ENCODE measurements at regions not wholly inside any gene's neighbourhood (a gene's known extent, or its start where the extent isn't known, plus 50 kb on each side); places are given as distances from the start of the nearest gene placed in this dataset.

GRCh38 chr3:150329408-150329807 lies 78.7 kb upstream of the TSC22D2 start:
- Histone ChIP-seq H3K9me3 (no peaks in the 10 kb centered on the region), H3K27me3 (no peaks in the 10 kb centered on the region), H3K4me1 (no peaks in the 10 kb centered on the region), H3K27ac (no peak overlapping the region), H3K36me3 (no peaks in the 10 kb centered on the region), H3K4me3 (no peak overlapping the region)
- no peak for DNase-seq (ENCODE audit: low spot score in 2 of 2)
- intact Hi-C loops (cut with DNase I; ENCODE audit: low total_unique reads): no loop called here
- TF ChIP-seq, protein P1, sequence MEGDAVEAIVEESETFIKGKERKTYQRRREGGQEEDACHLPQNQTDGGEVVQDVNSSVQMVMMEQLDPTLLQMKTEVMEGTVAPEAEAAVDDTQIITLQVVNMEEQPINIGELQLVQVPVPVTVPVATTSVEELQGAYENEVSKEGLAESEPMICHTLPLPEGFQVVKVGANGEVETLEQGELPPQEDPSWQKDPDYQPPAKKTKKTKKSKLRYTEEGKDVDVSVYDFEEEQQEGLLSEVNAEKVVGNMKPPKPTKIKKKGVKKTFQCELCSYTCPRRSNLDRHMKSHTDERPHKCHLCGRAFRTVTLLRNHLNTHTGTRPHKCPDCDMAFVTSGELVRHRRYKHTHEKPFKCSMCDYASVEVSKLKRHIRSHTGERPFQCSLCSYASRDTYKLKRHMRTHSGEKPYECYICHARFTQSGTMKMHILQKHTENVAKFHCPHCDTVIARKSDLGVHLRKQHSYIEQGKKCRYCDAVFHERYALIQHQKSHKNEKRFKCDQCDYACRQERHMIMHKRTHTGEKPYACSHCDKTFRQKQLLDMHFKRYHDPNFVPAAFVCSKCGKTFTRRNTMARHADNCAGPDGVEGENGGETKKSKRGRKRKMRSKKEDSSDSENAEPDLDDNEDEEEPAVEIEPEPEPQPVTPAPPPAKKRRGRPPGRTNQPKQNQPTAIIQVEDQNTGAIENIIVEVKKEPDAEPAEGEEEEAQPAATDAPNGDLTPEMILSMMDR (IDR thresholded peaks at IDR 0.05): no peak
- TF ChIP-seq POLR2A (IDR thresholded peaks at IDR 0.05) (no peak), POLR2AphosphoS5 (IDR thresholded peaks at IDR 0.05) (no peak)

GRCh38 chr3:150328654-150329040 lies 79.5 kb upstream of the TSC22D2 start:
- intact Hi-C loops (cut with DNase I; ENCODE audit: low total_unique reads): no loop called here
- DNase-seq (ENCODE audit: low spot score in 2 of 2): no peak
- Histone ChIP-seq H3K4me1 (no peaks in the 10 kb centered on the region), H3K27ac (no peak overlapping the region), H3K36me3 (no peaks in the 10 kb centered on the region), H3K27me3 (no peaks in the 10 kb centered on the region), H3K4me3 (no peak overlapping the region), H3K9me3 (no peaks in the 10 kb centered on the region)
- TF ChIP-seq, protein P1 (IDR thresholded peaks at IDR 0.05): no peak
- no peak for TF ChIP-seq POLR2A (IDR thresholded peaks at IDR 0.05)
- TF ChIP-seq POLR2AphosphoS5 (IDR thresholded peaks at IDR 0.05): no peak

DNA sequence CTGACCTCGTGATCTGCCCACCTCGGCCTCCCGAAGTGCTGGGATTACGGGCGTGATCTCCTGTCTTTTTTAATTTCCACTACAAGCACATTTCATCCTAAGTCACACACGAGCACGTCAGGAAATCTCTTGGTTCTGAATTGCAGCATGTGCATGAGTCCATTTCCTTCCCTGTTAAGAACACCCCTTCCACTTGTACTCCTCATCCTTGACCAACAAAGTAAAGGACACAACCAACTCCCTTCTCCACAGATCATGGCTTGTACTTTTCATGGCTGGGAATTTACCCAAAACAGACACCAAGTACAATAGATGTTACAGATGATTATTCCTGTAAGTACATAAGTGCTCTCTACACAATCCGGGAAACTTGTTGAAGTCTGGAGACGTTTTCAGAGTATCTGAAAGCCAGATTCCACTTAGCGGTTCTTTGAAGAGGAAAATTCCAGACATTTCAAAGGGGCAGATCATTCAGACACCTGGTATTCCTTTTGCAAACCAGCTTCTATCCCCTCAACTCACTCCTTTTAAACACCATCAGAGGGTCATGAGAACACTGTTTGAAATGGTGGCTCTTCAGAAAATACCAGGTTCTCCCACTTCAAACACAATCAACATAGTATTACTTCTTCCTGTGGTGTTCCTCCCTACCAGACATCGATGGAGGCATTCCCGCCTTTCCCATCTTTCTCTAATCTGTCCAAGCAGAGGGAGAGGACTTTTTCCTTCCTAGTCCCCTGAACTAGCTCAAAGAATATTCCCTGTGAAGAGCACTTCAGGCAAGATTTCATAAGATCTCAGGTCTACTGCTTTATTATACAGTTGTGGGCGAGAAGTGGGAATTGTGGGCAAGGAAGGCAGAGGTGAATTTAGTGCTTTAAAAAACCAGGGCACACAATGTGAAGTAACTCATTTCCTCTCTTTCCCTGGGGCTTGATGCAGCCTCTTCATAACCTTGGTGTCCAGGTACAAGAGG lies 80.1 kb upstream of the TSC22D2 start:
- no peaks in the 10 kb centered on the region for H3K4me1 ChIP-seq
- TF ChIP-seq, protein P1 (IDR thresholded peaks at IDR 0.05): no peak
- TF ChIP-seq POLR2A (IDR thresholded peaks at IDR 0.05): no peak
- no peak for TF ChIP-seq POLR2AphosphoS5 (IDR thresholded peaks at IDR 0.05)
- no peaks in the 10 kb centered on the region for H3K36me3 ChIP-seq
- intact Hi-C loops (cut with DNase I; ENCODE audit: low total_unique reads): no loop called here
- DNase-seq (ENCODE audit: low spot score in 2 of 2): no peak
- no peaks in the 10 kb centered on the region for H3K27me3 ChIP-seq
- no peaks in the 10 kb centered on the region for H3K9me3 ChIP-seq
- H3K27ac ChIP-seq: no peak overlapping the region
- no peak overlapping the region for H3K4me3 ChIP-seq

DNA sequence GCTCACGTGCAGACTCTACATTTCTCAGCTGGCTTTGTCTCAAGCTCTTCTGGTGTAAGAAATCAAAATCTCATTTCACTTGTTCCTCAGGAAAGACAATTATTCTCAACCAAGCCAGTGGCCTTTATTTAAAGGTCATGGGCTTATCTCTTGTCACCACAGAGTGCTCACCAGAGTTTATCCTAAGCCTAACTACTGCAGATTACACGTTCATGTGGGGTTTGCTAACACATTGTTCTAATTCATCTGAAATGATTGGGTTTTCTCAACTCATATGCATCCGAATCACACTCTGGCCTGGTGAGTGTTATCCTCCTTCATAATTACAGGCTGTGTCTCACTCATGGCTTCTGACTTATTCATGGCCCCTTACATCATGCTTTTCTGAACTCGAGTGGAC lies 83.3 kb upstream of the TSC22D2 start:
- H3K9me3 ChIP-seq: no peaks in the 10 kb centered on the region
- no peaks in the 10 kb centered on the region for H3K27me3 ChIP-seq
- DNase-seq (ENCODE audit: low spot score in 2 of 2): no peak
- H3K4me3 ChIP-seq: no peak overlapping the region
- H3K27ac ChIP-seq: no peak overlapping the region
- no peaks in the 10 kb centered on the region for H3K4me1 ChIP-seq
- no peaks in the 10 kb centered on the region for H3K36me3 ChIP-seq
- intact Hi-C loops (cut with DNase I; ENCODE audit: low total_unique reads): no loop called here
- TF ChIP-seq POLR2A (IDR thresholded peaks at IDR 0.05): no peak
- TF ChIP-seq POLR2AphosphoS5 (IDR thresholded peaks at IDR 0.05): no peak
- TF ChIP-seq, protein P1 (IDR thresholded peaks at IDR 0.05): no peak

DNA sequence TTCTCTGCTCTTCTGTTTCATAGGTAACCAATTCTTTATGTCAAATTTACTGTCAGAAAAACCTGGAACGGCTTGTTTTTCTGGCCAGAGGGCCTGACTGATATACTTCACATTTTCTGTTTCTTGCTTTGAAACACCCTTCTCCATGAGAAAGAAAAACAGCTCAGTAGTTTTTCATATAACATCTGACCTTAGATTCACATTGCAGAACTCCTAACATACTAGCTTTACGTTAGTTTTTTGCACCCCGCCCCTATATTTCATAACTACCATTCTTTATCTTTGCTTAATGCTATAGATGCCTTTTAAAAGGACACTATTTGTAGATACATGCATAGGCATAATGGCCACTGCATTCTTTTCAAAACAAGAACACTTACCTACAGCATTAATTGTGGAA lies 83.9 kb upstream of the TSC22D2 start:
- Histone ChIP-seq H3K4me3 (no peak overlapping the region), H3K4me1 (no peaks in the 10 kb centered on the region), H3K27me3 (no peaks in the 10 kb centered on the region), H3K36me3 (no peaks in the 10 kb centered on the region), H3K9me3 (no peaks in the 10 kb centered on the region), H3K27ac (no peak overlapping the region)
- DNase-seq (ENCODE audit: low spot score in 2 of 2): no peak
- TF ChIP-seq POLR2A (IDR thresholded peaks at IDR 0.05) (no peak), POLR2AphosphoS5 (IDR thresholded peaks at IDR 0.05) (no peak)
- TF ChIP-seq, protein P1 (IDR thresholded peaks at IDR 0.05): no peak
- intact Hi-C loops (cut with DNase I; ENCODE audit: low total_unique reads): no loop called here
